K562 (cell line): ENCODE measurements at regions not wholly inside any gene's neighbourhood (a gene's known extent, or its start where the extent isn't known, plus 50 kb on each side); places are given as distances from the start of the nearest gene placed in this dataset.

Experiments
- ATAC-seq: fragments of 200-7000 bp; cut with Tn5 transposase; 3 replicates; pipeline ENCODE4 v1.9.1; 2020; ENCODE audit warnings: moderate library complexity
- BruUV-seq: library from RNA; stranded (reverse); fragments of 400-500 nt; replicated peaks from 2 replicates; lab custom pipeline; 2021; lab: Mats Ljungman, UMichigan
- CTCF ChIA-PET: fragments of 300-600 bp; formaldehyde crosslinking; extraction: SDS; loops from one replicate; lab custom pipeline; 2021; ENCODE audit warnings: low intra/inter-chr PET ratio; lab: Yijun Ruan, JAX
- POLR2A ChIA-PET: fragments of 300-600, 350-650 bp; sonication (Branson Sonifier 250); formaldehyde crosslinking; extraction: SDS; loops from one replicate; lab custom pipeline; 2021; ENCODE audit warnings: antibody characterized with exemption, inconsistent platforms; lab: Yijun Ruan, JAX
- DNase-seq, 4 experiments: peaks; one replicate each; pipeline versions ENCODE4 v3.0.0 to v3.0.0-alpha.2; 2011 to 2018; ENCODE audit warnings: low spot score in 3 of 4, mixed read lengths in 3 of 4; ENCODE audit errors: extremely low read depth in 1 of 4
- FAIRE-seq: peaks from 2 replicates; lab custom pipeline; 2011; peaks lifted over from hg19 to GRCh38; lab: Jason Lieb, UNC
- H2AFZ ChIP-seq: 2 replicates; pipeline ENCODE4 v1.6.0; 2011; ENCODE audit warnings: low read depth, low read length, control low read depth, inconsistent platforms
- H3K27ac ChIP-seq: fragments of 200-600 bp; 3 replicates; pipeline ENCODE4 v1.8.0; 2011; ENCODE audit warnings: low read depth, mild to moderate bottlenecking, control low read depth, inconsistent platforms, low read length, moderate library complexity, mixed read lengths; ENCODE audit errors: extremely low read depth
- H3K27me3 ChIP-seq, 2 experiments: fragments of 300-600 bp in 1 of 2; 2 replicates in 1 of 2; 3 replicates in 1 of 2; pipeline versions ENCODE4 v1.6.0 to v1.8.0; 2011; ENCODE audit warnings: inconsistent platforms in 2 of 2, low read length in 2 of 2, mild to moderate bottlenecking in 1 of 2, mixed read lengths in 1 of 2, moderate library complexity in 1 of 2; ENCODE audit not compliant: control insufficient read depth in 2 of 2, insufficient read depth in 2 of 2
- H3K36me3 ChIP-seq: fragments of 300-600 bp; 3 replicates; pipeline ENCODE4 v1.8.0; 2011; ENCODE audit warnings: mild to moderate bottlenecking, low read length, inconsistent platforms; ENCODE audit not compliant: control insufficient read depth, insufficient read depth
- H3K4me1 ChIP-seq, 2 experiments: fragments of 200-600 bp in 1 of 2; replicated peaks in 1 of 2; 2 replicates in 1 of 2; 3 replicates in 1 of 2; pipeline versions ENCODE4 v1.5.1 to v1.8.0; 2011; ENCODE audit warnings: inconsistent platforms in 2 of 2, low read length in 2 of 2, mild to moderate bottlenecking in 1 of 2, mixed read lengths in 1 of 2, moderate library complexity in 1 of 2; ENCODE audit not compliant: control insufficient read depth in 2 of 2, insufficient read depth in 2 of 2
- H3K4me2 ChIP-seq: 2 replicates; pipeline ENCODE4 v1.6.1; 2011; ENCODE audit warnings: low read length, control low read depth, inconsistent platforms, mixed read lengths; ENCODE audit not compliant: insufficient read depth
- H3K4me3 ChIP-seq: fragments of 200-600 bp; sonication (generic), shearing (Covaris generic); 2 replicates; pipeline ENCODE4 v1.5.1; 2016; ENCODE audit warnings: control low read depth, inconsistent platforms
- H3K79me2 ChIP-seq: fragments of 200-600 bp; 3 replicates; pipeline ENCODE4 v1.8.0; 2011; ENCODE audit warnings: low read length, inconsistent platforms; ENCODE audit not compliant: control insufficient read depth, insufficient read depth
- H3K9ac ChIP-seq, 2 experiments: 2 replicates each; pipeline versions ENCODE4 v1.6.0 to v1.6.1; 2011; ENCODE audit warnings: low read depth in 2 of 2, low read length in 2 of 2, control low read depth in 1 of 2, inconsistent platforms in 1 of 2, mild to moderate bottlenecking in 1 of 2, mixed read lengths in 1 of 2; ENCODE audit not compliant: insufficient read depth in 1 of 2
- H3K9me1 ChIP-seq: one replicate; pipeline ENCODE4 v1.6.0; 2011; ENCODE audit warnings: inconsistent platforms, mild to moderate bottlenecking, low read length, moderate library complexity; ENCODE audit not compliant: control insufficient read depth, insufficient read depth
- H3K9me3 ChIP-seq: replicated peaks from 2 replicates; pipeline ENCODE4 v1.5.1; 2011; ENCODE audit warnings: low read depth, low read length, inconsistent platforms; ENCODE audit not compliant: control insufficient read depth, insufficient read depth
- H4K20me1 ChIP-seq: replicated peaks from 2 replicates; pipeline ENCODE4 v1.6.1; 2011; ENCODE audit warnings: low read length, inconsistent platforms, mixed read lengths; ENCODE audit not compliant: control insufficient read depth, insufficient read depth
- BCL6 ChIP-seq: fragments of 250-450 bp; sonication (Bioruptor Pico); IDR thresholded peaks from 2 replicates; pipeline ENCODE4 v1.4.0; 2020
- BRD9 ChIP-seq: fragments of 450-650 bp; IDR thresholded peaks from 2 replicates; pipeline ENCODE4 v1.6.1; 2018; ENCODE audit warnings: low read depth; ENCODE audit not compliant: partially characterized antibody
- CXXC5 ChIP-seq: fragments of 250-450 bp; sonication (Bioruptor Pico); IDR thresholded peaks from 2 replicates; pipeline ENCODE4 v1.8.0; 2022; ENCODE audit warnings: inconsistent platforms, mild to moderate bottlenecking, moderate library complexity
- E2F3 ChIP-seq: fragments of 250-450 bp; sonication (Bioruptor Pico); IDR thresholded peaks from 2 replicates; pipeline ENCODE4 v1.4.0; 2020; ENCODE audit warnings: mild to moderate bottlenecking
- FOXJ2 ChIP-seq: fragments of 200-800 bp; sonication (Bioruptor generic); IDR thresholded peaks from 2 replicates; pipeline ENCODE4 v1.6.1; 2016; ENCODE audit warnings: missing genetic modification characterization, missing compliant biosample characterization
- HNRNPUL1 ChIP-seq: fragments of 200-400 bp; formaldehyde crosslinking; IDR thresholded peaks from 2 replicates; pipeline ENCODE4 v1.6.1; 2017; ENCODE audit warnings: low read length
- LCOR ChIP-seq: sonication (generic); formaldehyde crosslinking; IDR thresholded peaks from 2 replicates; pipeline ENCODE4 v1.8.0; 2022; ENCODE audit warnings: mild to moderate bottlenecking, missing genetic modification reagents
- RAD51 ChIP-seq: fragments of 450-650 bp; IDR thresholded peaks from 2 replicates; pipeline ENCODE4 v1.7.1; 2016; ENCODE audit warnings: low read depth, mild to moderate bottlenecking, borderline replicate concordance
- RBBP5 ChIP-seq: fragments of 200-600 bp; sonication (generic); IDR thresholded peaks from 2 replicates; pipeline ENCODE4 v1.6.1; 2012; ENCODE audit warnings: borderline replicate concordance, mild to moderate bottlenecking, low read length, control low read depth, inconsistent platforms; ENCODE audit not compliant: insufficient read depth, poor library complexity, severe bottlenecking
- SREBF2 ChIP-seq: sonication (generic); formaldehyde crosslinking; IDR thresholded peaks from 2 replicates; pipeline ENCODE4 v1.4.0; 2020; ENCODE audit warnings: mild to moderate bottlenecking, missing genetic modification reagents
- ZFP1 ChIP-seq: fragments of 450-650 bp; formaldehyde crosslinking; IDR thresholded peaks from 2 replicates; pipeline ENCODE4 v1.4.0; 2020; ENCODE audit warnings: mild to moderate bottlenecking, mixed read lengths
- ZFPM2 ChIP-seq: fragments of 250-450 bp; sonication (Bioruptor Pico); IDR thresholded peaks from 2 replicates; pipeline ENCODE4 v1.5.1; 2022; ENCODE audit warnings: mild to moderate bottlenecking
- ZNF384 ChIP-seq: IDR thresholded peaks from 2 replicates; pipeline ENCODE4 v1.6.1; 2012; ENCODE audit warnings: low read depth, low read length, improper control_type of control experiment
- ZNF75A ChIP-seq: fragments of 450-650 bp; formaldehyde crosslinking; IDR thresholded peaks from 2 replicates; pipeline ENCODE4 v1.4.0; 2020; ENCODE audit warnings: mild to moderate bottlenecking
- WGBS: fragments of 100-300 bp; shearing (Covaris generic); methylation state at CpG from one replicate; pipeline ENCODE4 v1.1.6; 2016; ENCODE audit warnings: low coverage, mixed read lengths; ENCODE audit not compliant: insufficient coverage; ENCODE audit errors: missing lambda C conversion rate; 5-methylcytosine and 5-hydroxymethylcytosine counted together
- in situ Hi-C: fragments of 300-500 bp; cut with MboI; formaldehyde crosslinking; loops from 4 replicates; pipeline ENCODE4 v1.15.0; 2018; ENCODE audit warnings: inconsistent platforms, mixed read lengths
- intact Hi-C: fragments of 100-400 bp; cut with micrococcal nuclease; formaldehyde crosslinking; loops from 2 replicates; pipeline ENCODE4 v1.14.2; 2022
- TF ChIP-seq, protein P1 (sequence below): IDR thresholded peaks from 2 replicates; pipeline ENCODE4 v1.6.1; 2011; ENCODE audit warnings: borderline replicate concordance, low read depth, mild to moderate bottlenecking, moderate library complexity, low read length; ENCODE audit not compliant: insufficient read depth, poor library complexity, severe bottlenecking
- TF ChIP-seq, protein P2 (sequence below): fragments of 450-650 bp; IDR thresholded peaks from 2 replicates; pipeline ENCODE4 v1.6.1; 2014; ENCODE audit warnings: low read depth, mild to moderate bottlenecking, moderate library complexity, borderline replicate concordance
- TF ChIP-seq, protein P3 (sequence below), 3 experiments: IDR thresholded peaks in 2 of 3; conservative IDR thresholded peaks in 1 of 3; 2 replicates each; pipeline ENCODE4 v1.5.1; 2011 to 2012; ENCODE audit warnings: low read length in 3 of 3, mild to moderate bottlenecking in 3 of 3, control low read depth in 2 of 3, improper control_type of control experiment in 1 of 3, inconsistent platforms in 1 of 3, low read depth in 1 of 3, mixed read lengths in 1 of 3, moderate library complexity in 1 of 3; ENCODE audit not compliant: insufficient read depth in 2 of 3

DNA sequence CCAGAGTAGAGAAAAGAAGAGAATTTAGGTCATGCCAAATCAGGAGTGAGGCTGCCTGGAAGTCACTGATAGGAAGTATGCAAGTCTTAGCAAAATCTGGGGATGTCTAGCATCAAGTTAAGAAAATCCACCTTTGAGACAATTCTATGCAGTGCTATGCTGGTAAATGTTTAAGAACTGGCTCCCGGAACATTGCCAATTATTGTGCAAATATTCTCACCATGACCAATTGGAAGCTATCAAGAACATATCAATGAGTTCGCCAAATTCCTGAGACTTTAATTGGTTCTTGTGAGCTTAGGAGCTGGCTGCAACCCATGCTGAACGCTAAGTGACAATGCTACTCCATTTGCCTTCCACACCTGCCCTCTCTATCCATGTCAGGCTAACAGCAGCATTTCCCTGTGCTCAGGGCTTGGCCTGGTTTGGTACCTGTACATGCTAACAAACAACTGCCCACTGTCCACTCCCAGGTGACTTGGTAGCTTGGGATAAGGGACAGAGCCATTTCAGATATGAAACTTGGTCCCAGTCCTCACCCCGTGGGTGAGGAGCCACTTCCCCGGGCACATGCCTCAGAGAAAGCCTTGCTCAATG is 172.9 kb upstream of the KLHL29 start (continued):
- TF ChIP-seq, protein P1, sequence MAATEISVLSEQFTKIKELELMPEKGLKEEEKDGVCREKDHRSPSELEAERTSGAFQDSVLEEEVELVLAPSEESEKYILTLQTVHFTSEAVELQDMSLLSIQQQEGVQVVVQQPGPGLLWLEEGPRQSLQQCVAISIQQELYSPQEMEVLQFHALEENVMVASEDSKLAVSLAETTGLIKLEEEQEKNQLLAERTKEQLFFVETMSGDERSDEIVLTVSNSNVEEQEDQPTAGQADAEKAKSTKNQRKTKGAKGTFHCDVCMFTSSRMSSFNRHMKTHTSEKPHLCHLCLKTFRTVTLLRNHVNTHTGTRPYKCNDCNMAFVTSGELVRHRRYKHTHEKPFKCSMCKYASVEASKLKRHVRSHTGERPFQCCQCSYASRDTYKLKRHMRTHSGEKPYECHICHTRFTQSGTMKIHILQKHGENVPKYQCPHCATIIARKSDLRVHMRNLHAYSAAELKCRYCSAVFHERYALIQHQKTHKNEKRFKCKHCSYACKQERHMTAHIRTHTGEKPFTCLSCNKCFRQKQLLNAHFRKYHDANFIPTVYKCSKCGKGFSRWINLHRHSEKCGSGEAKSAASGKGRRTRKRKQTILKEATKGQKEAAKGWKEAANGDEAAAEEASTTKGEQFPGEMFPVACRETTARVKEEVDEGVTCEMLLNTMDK = no peak
- no peak for TF ChIP-seq LCOR (CRISPR knock-in tag)
- no peak for TF ChIP-seq BCL6 (CRISPR knock-in tag)
- no peak for TF ChIP-seq BRD9
- TF ChIP-seq ZNF384 = no peak
- no peak for TF ChIP-seq ZFP1 (CRISPR knock-in tag)
- no peak for TF ChIP-seq FOXJ2
- TF ChIP-seq RAD51 = no peak
- no peak for TF ChIP-seq HNRNPUL1

DNA sequence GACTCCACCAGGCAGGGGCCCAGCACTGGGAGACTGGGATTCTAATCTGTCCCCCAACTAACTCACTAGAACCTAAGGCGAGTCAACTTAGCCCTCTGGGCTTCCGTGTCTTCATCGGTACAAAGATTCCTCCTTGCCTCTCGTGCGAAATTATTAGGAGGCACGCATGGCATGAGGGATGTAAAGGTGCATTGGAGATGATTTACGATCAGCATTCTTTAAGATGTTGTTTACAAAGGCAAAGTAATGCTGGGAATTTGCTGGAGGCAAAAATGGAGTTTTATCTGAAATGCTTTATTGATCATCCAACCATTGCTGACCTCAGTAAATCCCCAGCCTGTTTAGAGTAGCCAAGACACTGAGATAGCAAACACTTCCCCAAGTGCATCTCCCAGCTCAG is 171.8 kb upstream of the KLHL29 start:
- ATAC-seq (no peak), FAIRE-seq (no peak), DNase-seq (no peak)
- Histone ChIP-seq H3K9me1 (no peaks in the 10 kb centered on the region), H3K9me3 (no peaks in the 10 kb centered on the region), H3K4me2 (no peak overlapping the region), H3K79me2 (no peaks in the 10 kb centered on the region), H2AFZ (no peak overlapping the region), H3K27ac (no peak overlapping the region), H3K4me1 (no peaks in the 10 kb centered on the region), H3K27me3 (peaks cover 0 to 5% of the 10 kb centered on the region in 2 experiments; a peak in 1 of 5 replicates), H3K36me3 (no peaks in the 10 kb centered on the region), H3K4me3 (no peak overlapping the region), H3K9ac (no peak overlapping the region), H4K20me1 (no peaks in the 10 kb centered on the region; the same call in 1 of the 2 replicates)
- ChIA-PET CTCF (no interaction called here), POLR2A (no interaction called here)
- WGBS = under 1% methylated on average over 7 of the region's 7 CpGs
- intact Hi-C loops (no loop called here), in situ Hi-C loops (no loop called here)
- BruUV-seq = no TSS peak
- TF ChIP-seq E2F3 (no peak), ZNF75A (CRISPR knock-in tag) (no peak), CXXC5 (CRISPR knock-in tag) (no peak), RBBP5 (no peak), SREBF2 (CRISPR knock-in tag) (no peak), ZFPM2 (CRISPR knock-in tag) (no peak)
- TF ChIP-seq, protein P2, sequence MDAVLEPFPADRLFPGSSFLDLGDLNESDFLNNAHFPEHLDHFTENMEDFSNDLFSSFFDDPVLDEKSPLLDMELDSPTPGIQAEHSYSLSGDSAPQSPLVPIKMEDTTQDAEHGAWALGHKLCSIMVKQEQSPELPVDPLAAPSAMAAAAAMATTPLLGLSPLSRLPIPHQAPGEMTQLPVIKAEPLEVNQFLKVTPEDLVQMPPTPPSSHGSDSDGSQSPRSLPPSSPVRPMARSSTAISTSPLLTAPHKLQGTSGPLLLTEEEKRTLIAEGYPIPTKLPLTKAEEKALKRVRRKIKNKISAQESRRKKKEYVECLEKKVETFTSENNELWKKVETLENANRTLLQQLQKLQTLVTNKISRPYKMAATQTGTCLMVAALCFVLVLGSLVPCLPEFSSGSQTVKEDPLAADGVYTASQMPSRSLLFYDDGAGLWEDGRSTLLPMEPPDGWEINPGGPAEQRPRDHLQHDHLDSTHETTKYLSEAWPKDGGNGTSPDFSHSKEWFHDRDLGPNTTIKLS = no peak
- TF ChIP-seq, protein P3, sequence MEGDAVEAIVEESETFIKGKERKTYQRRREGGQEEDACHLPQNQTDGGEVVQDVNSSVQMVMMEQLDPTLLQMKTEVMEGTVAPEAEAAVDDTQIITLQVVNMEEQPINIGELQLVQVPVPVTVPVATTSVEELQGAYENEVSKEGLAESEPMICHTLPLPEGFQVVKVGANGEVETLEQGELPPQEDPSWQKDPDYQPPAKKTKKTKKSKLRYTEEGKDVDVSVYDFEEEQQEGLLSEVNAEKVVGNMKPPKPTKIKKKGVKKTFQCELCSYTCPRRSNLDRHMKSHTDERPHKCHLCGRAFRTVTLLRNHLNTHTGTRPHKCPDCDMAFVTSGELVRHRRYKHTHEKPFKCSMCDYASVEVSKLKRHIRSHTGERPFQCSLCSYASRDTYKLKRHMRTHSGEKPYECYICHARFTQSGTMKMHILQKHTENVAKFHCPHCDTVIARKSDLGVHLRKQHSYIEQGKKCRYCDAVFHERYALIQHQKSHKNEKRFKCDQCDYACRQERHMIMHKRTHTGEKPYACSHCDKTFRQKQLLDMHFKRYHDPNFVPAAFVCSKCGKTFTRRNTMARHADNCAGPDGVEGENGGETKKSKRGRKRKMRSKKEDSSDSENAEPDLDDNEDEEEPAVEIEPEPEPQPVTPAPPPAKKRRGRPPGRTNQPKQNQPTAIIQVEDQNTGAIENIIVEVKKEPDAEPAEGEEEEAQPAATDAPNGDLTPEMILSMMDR (IDR thresholded peaks at IDR 0.05 in 2 of 3, conservative IDR thresholded peaks at IDR 0.05 in 1 of 3; ENCODE audit: insufficient read depth in 2 of 3, low read depth in 1 of 3, low read length in 3 of 3) = no peak
